GM18873 (cell line): ENCODE measurements at regions not wholly inside any gene's neighbourhood (a gene's known extent, or its start where the extent isn't known, plus 50 kb on each side); places are given as distances from the start of the nearest gene placed in this dataset.

Source experiments
- ATAC-seq: cut with Tn5 transposase; IDR thresholded peaks from one replicate; pipeline ENCODE4 v1.9.1; 2021; ENCODE audit warnings: mild to moderate bottlenecking, moderate library complexity, moderate number of reproducible peaks; ENCODE audit not compliant: unreplicated experiment, low FRiP score

DNA sequence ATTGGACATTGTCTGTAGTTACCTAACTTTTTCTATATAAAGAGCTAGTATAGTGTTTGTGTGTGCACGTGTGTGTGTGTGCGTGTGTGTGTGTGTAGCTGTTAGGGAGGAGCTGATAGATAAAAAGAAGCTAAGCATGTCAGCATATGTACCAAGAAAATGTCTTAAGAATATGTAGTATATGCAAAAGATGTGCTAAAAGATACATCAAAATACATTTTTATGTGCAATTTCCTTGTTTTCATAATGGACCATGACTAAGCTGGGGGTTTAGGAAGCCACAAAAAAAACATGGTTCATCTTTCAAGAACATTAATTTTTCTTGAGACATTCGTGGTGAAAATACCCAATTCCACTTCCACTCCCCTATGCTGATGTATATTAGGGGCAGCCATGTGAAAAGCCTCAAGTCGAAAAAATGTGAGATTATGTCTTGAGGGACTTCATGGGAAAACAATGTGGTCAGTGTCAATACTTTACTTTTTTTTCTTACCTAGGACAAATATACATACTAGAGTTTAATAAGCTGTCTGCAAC, 1599.7 kb downstream of the ARAP2 start:
- ATAC-seq: no peak

DNA sequence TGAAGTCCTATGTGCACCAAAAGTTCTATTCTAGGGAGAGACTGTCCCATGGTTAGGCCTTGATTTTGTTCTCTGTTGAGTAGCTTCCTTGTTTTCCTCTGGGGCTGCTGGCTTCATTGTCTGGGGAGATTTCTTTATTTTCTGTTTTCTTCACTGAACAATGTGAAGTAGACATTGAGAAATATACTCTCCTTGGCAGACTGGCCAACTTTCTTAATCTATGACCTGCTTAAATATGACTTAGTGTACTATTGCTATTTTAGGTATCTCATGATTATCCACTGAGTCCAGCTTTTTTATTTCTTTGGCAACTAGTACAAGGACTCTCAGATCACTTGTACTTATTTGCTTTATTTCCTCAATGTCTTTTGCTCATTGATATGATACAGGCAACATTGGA, 1594.6 kb downstream of the ARAP2 start:
- no peak for ATAC-seq

DNA sequence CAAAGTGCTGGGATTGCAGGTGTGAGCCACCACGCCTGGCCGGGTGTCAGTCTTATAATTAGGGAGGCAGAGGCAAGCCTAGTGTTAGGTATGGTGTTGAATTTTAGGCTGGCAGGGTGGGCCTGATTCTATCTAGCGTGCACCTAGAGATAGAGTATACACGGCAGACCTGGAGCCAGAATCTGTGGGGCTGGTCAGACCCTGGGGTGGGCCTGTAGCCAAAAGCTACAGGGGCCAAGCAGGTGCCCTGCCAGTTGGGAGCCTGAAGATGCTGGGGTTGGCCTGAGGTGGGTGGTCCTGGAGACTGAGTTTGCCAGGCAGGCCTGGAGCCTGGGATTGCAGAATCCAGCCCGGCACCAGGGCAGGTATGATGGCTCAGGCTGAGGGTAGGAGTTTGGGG, 1580.3 kb downstream of the ARAP2 start:
- ATAC-seq: no peak

DNA sequence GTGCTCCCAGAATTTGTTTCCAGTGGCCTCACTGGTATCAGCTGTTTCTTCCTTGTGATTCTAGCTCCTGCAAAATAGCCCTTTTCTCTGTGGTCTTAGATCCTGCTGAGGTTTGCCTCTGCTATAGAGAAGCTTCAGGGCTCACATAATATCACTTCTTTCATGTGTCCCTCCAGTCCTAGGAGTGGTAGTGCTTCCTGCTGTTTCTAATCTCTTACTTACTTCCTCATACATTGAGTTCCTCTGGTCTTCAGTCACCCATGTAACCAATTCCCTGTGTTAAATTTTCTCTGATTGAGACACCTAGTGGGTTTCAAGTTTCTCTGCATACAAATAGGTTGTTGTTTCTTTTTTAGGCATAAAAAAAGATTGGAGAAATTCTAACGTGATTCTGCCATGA, 1567.9 kb downstream of the ARAP2 start:
- no peak for ATAC-seq

GRCh38 chr4:34678431-34678830, 1565.9 kb downstream of the ARAP2 start:
- ATAC-seq: no peak

- ATAC-seq: no peak
Measured at GRCh38 chr4:34679228-34679627, 1565.1 kb downstream of the ARAP2 start.

DNA sequence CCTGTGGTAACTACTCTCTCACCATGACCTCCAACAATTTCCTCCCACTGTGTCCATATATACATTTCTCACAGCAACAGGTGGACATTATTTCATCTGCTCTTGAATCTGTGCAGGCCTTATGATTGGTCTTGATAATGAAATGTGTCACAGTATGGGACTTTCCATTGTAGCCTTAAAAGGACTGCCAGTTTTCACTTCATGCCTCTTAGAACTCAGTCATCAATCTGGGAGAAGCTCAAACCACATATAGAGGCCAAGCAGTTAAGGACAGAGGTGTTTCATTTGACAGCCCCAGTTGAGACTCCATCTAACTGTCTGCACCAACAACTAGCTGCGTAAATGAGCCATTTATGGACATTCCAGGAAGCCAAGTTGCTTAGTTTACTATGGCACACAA, 1534.8 kb downstream of the ARAP2 start:
- no peak for ATAC-seq

- ATAC-seq: no peak
Measured at GRCh38 chr4:34718576-34719245, 1525.6 kb downstream of the ARAP2 start.

DNA sequence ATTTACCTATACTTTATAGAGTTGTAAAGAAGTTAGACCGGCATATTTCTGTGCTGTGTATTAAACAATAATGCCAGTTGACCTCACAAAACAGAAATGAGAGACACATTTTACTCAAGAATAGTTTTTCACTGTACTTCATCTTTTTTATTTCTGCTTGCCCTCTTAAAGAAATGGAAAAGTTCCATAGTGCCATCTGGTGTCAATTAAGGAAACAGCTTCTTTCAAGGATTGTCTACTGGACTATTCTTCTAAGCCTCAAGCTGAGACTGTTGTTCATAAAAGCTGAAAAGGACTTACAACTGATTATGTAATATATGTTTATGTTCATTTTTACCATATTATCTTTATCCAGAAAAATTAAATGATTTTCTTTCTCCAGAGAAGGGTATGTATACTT, 1523.7 kb downstream of the ARAP2 start:
- no peak for ATAC-seq

DNA sequence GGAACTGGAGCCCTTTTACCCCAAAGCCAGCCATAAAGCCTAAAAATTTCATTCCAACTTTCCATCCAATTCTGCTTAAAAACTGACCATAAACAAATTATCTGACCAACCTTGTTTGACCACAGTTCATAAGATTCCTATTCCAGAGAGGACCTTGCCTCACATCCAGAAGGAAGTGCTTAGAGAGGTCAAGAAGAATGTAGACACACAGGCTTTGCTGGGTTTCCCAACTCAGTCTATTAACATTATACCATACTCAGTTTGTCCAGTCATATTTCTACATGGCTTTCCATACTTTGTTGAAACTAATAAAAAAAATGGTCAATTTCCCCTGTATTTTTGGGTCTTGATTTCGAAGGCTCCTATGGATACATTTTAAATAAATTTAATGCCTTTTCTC, 1522.5 kb downstream of the ARAP2 start:
- no peak for ATAC-seq

DNA sequence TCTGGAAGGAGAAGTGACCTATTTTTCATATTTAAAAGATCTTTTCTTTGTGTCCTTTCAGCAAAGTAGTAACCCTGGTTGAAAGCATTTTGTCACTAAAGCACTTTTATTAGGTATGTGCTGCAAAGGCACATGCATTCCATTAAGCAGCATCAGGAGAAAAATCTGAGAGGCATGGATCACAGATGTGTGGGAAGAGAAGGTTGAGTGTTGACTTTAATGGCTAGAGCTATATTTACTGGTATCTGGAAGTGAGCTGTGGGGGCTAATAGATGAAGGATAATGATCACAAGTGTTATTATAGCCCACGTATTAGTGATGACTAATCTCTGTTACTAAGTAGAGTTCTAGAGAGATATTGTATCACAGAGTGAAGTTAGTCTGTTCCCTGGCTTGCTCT, 1520.7 kb downstream of the ARAP2 start:
- ATAC-seq: no peak

DNA sequence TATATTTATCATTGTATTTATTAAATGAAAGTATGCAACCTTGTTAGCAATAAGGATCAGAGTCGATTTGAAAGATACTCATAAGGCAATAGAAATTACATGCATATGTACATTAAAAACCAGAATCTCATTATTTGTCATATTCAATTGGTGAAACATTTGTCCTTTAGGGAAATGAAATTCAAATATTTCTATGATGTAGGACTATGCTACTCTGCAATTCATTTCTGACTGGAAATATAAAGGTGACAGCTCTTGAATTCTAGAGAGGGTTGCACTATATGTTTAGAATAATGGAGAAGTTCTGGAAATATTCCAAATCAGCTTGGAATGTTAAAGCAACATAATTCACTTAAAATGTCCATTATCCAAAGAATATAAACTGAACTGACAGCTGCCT, 1519.8 kb downstream of the ARAP2 start:
- no peak for ATAC-seq

GRCh38 chr4:34731070-34731469, 1513.2 kb downstream of the ARAP2 start:
- no peak for ATAC-seq

DNA sequence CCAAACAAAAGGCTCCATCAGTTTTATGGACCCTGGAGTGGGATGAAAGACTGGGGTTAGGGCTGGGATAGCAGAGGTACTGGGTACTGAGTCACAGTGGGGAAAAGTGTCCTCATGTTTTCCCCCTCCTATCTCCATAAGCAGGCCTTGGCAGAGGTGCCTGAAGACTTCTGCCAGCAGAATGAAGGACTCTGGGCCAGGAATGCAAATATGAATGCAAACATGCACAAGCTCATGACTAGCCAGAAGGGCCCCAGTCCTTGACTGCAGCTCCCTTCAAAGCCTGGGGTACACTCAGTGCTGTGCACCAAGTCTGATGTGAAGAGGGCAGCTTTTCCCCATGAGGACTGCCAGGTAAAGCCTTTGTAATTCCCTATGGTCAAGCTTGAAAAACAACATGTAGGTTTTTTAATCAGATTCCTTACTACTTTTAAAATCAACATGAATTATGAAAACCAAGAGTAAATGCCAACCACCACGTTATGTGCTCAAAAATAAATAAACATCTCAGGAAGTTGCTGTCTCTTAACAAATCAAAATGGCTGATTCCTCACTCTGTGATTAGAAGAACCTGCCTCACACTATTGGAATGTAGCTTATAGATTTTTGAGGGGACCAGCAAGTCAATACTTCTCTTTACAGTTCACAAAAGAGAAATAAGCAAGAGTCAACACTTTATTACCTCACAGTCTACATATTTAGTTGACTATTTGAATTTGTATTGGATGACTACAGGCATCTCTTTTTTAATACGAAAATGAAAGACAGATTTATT, 1512.0 kb downstream of the ARAP2 start:
- ATAC-seq: no peak

DNA sequence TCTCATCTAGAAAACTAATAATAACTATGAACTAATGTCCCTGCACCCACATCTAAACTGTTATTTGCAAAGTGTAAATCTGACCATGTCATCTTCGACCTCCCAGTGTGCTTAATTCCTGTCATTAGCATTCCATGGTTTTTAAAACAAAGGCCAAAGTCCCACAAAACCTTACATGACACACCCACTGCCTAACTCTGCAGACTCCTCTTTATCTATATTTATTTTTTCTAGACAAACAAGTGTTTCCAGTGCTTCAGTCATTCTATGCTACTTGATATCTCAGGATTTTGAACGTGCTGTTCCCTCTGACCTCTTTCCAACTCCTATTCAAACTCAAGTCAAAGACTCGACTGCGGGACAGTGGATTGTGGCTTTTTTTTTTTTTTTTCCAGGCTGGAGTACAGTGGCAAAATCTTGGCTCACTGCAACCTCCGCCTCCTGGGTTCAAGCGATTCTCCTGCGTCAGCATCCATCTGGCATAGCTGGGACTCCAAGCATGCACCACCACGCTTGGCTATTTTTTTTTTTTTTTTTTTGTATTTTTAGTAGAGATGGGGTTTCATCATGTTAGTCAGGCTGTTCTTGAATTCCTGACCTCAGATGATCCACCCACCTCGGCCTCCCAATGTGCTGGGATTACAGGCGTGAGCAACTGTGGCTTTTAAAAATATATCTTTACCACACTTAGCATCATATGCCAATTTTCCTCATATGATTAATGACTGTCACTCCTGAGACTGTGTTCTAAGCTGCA, 1511.0 kb downstream of the ARAP2 start:
- ATAC-seq: no peak

- no peak for ATAC-seq
Measured at GRCh38 chr4:34766935-34767334, 1477.4 kb downstream of the ARAP2 start.

DNA sequence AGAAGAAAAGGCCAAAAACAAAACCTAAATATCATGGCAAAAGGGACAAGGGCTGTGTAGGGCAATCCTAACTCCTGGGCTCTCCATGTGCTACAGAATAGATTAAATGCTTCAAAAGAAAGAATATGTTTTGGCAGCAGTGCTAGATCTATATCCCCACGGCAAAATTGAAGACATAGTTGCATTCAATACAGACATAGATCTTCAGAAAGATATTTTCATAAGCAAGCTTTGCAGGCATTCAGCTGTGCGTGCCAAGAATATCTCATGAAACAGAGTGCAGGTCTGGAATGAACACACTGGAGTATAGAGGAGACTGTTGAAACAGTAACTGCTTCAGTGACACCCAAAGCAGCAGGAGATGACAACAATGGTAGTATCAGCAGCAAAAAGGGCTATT, 1476.9 kb downstream of the ARAP2 start:
- no peak for ATAC-seq

DNA sequence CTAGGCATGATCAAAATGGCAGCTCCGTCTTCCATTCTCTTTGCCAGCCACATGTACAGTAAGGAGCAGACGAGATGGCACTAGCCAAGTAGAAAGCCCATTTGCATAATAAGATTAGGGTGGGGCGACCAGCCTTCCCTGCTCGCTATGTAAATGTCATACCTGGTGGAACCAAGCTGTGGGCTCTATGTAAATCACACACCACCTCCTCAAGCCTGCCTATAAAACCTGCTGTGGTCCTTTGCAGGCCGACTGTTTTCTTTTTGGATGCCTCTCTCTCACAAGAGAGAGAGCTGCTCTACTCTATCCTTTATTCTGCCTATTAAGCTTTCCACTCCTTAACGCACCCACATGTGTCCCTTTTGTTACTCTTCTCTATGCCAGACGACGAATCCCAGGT, 1472.7 kb downstream of the ARAP2 start:
- ATAC-seq: no peak

- no peak for ATAC-seq
Measured at GRCh38 chr4:34790131-34790530, 1454.2 kb downstream of the ARAP2 start.

GRCh38 chr4:34791209-34791608, 1453.1 kb downstream of the ARAP2 start:
- no peak for ATAC-seq

DNA sequence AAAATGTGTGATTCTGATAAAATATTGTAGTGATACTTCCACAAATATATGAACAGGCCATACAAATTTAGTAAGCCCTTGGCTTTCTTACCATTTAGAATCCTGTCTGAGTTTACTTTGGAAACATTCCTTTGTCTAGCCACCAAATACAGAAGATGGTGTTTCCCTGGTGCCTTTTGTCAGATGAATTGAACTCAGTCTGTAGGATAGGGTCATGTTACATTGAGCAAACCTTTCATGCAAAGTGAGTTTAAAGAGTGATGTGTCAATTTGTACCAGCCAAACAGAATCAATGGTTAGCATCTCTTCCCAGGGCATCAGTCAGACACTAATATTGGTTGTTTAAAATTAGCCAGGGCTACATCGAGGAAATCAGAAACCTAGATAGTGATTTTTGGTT, 1443.4 kb downstream of the ARAP2 start:
- no peak for ATAC-seq
